IMR-90 (cell line): ENCODE measurements at regions not wholly inside any gene's neighbourhood (a gene's known extent, or its start where the extent isn't known, plus 50 kb on each side); places are given as distances from the start of the nearest gene placed in this dataset.

ENCODE experiments used
- ATAC-seq: fragments of 200-7000 bp; cut with Tn5 transposase; 2 replicates; pipeline ENCODE4 v1.9.1; 2020; ENCODE audit warnings: low read depth, mild to moderate bottlenecking, moderate library complexity
- BruUV-seq: library from RNA; stranded (reverse); fragments of 400-500 nt; replicated peaks from 2 replicates; lab custom pipeline; 2021; lab: Mats Ljungman, UMichigan
- CTCF ChIA-PET: fragments of 300-600 bp; formaldehyde crosslinking; extraction: SDS; loops from one replicate; lab custom pipeline; 2021; ENCODE audit warnings: antibody characterized with exemption; lab: Yijun Ruan, JAX
- POLR2A ChIA-PET: fragments of 300-600 bp; sonication (Branson Sonifier 250); formaldehyde crosslinking; loops from one replicate; lab custom pipeline; 2022; ENCODE audit warnings: antibody characterized with exemption; ENCODE audit not compliant: unreplicated experiment; lab: Charles Lee
- DNase-seq: peaks from one replicate; pipeline ENCODE4 v3.0.0; 2013
- H2AFZ ChIP-seq: replicated peaks from 2 replicates; pipeline ENCODE3; 2013; ENCODE audit warnings: low read length, mild to moderate bottlenecking; ENCODE audit not compliant: poor library complexity
- H2AK5ac ChIP-seq: 2 replicates; pipeline ENCODE4 v1.6.1; 2013; ENCODE audit warnings: low read depth, low read length, inconsistent platforms
- H2AK9ac ChIP-seq: replicated peaks from 2 replicates; pipeline ENCODE3; 2013; ENCODE audit warnings: mild to moderate bottlenecking, low read depth, low read length, moderate library complexity; ENCODE audit not compliant: poor library complexity
- H2BK120ac ChIP-seq: 2 replicates; pipeline ENCODE4 v1.6.1; 2013; ENCODE audit warnings: low read depth, low read length, inconsistent platforms
- H2BK15ac ChIP-seq: 3 replicates; pipeline ENCODE4 v1.6.1; 2013; ENCODE audit warnings: low read depth, low read length, inconsistent platforms
- H2BK20ac ChIP-seq: 2 replicates; pipeline ENCODE4 v1.6.1; 2013; ENCODE audit warnings: low read depth, mild to moderate bottlenecking, inconsistent platforms, low read length, moderate library complexity
- H2BK5ac ChIP-seq: 2 replicates; pipeline ENCODE4 v1.6.1; 2013; ENCODE audit warnings: mild to moderate bottlenecking, low read depth, low read length, inconsistent platforms; ENCODE audit not compliant: poor library complexity, severe bottlenecking
- H3K14ac ChIP-seq: replicated peaks from 2 replicates; pipeline ENCODE4 v1.6.1; 2013; ENCODE audit warnings: low read depth, low read length, inconsistent platforms
- H3K18ac ChIP-seq: 2 replicates; pipeline ENCODE4 v1.6.1; 2013; ENCODE audit warnings: low read depth, low read length, control low read depth
- H3K23ac ChIP-seq: 2 replicates; pipeline ENCODE4 v1.6.1; 2013; ENCODE audit warnings: low read depth, low read length, inconsistent platforms
- H3K27ac ChIP-seq: 2 replicates; pipeline ENCODE4 v1.5.1; 2013; ENCODE audit warnings: mild to moderate bottlenecking, control low read depth, low read length; ENCODE audit not compliant: insufficient read depth
- H3K27me3 ChIP-seq: 2 replicates; pipeline ENCODE4 v1.6.1; 2013; ENCODE audit warnings: low read length; ENCODE audit not compliant: control insufficient read depth, insufficient read depth
- H3K36me3 ChIP-seq: 2 replicates; pipeline ENCODE4 v1.6.1; 2013; ENCODE audit warnings: low read length, mixed read lengths; ENCODE audit not compliant: control insufficient read depth, insufficient read depth
- H3K4ac ChIP-seq: 2 replicates; pipeline ENCODE4 v1.6.1; 2013; ENCODE audit warnings: low read depth, low read length, inconsistent platforms
- H3K4me1 ChIP-seq: 2 replicates; pipeline ENCODE4 v1.6.1; 2013; ENCODE audit warnings: low read length, mixed read lengths; ENCODE audit not compliant: control insufficient read depth, insufficient read depth
- H3K4me2 ChIP-seq: 2 replicates; pipeline ENCODE4 v1.6.1; 2013; ENCODE audit warnings: low read depth, mild to moderate bottlenecking, control low read depth, low read length, moderate library complexity
- H3K4me3 ChIP-seq: 2 replicates; pipeline ENCODE4 v1.5.1; 2013; ENCODE audit warnings: low read depth, mild to moderate bottlenecking, control low read depth, low read length, moderate library complexity; ENCODE audit not compliant: insufficient read depth
- H3K56ac ChIP-seq: 2 replicates; pipeline ENCODE4 v1.6.1; 2013; ENCODE audit warnings: low read length, inconsistent platforms; ENCODE audit not compliant: insufficient read depth; ENCODE audit errors: extremely low read depth
- H3K79me1 ChIP-seq, 2 experiments: 2 replicates each; pipeline ENCODE4 v1.6.1; 2013; ENCODE audit warnings: low read length in 2 of 2, inconsistent platforms in 1 of 2, low read depth in 1 of 2
- H3K9ac ChIP-seq: 2 replicates; pipeline ENCODE4 v1.6.1; 2013; ENCODE audit warnings: low read depth, low read length, control low read depth
- H3K9me1 ChIP-seq: 2 replicates; pipeline ENCODE4 v1.6.1; 2013; ENCODE audit warnings: low read length, inconsistent platforms; ENCODE audit not compliant: insufficient read depth
- H3K9me3 ChIP-seq: 2 replicates; pipeline ENCODE4 v1.6.1; 2013; ENCODE audit warnings: low read length; ENCODE audit not compliant: control insufficient read depth, insufficient read depth
- H4K20me1 ChIP-seq: 2 replicates; pipeline ENCODE4 v1.6.1; 2013; ENCODE audit warnings: low read length, inconsistent platforms; ENCODE audit not compliant: insufficient read depth
- H4K5ac ChIP-seq: 2 replicates; pipeline ENCODE4 v1.6.1; 2013; ENCODE audit warnings: mild to moderate bottlenecking, low read depth, low read length, control low read depth
- H4K8ac ChIP-seq, 2 experiments: 2 replicates each; pipeline ENCODE4 v1.6.1; 2013; ENCODE audit warnings: low read depth in 2 of 2, low read length in 2 of 2, control low read depth in 1 of 2, inconsistent platforms in 1 of 2
- H4K91ac ChIP-seq: 2 replicates; pipeline ENCODE4 v1.6.1; 2013; ENCODE audit warnings: low read depth, low read length, inconsistent platforms; ENCODE audit not compliant: insufficient read depth
- MXI1 ChIP-seq: IDR thresholded peaks from 2 replicates; pipeline ENCODE4 v1.6.1; 2012; ENCODE audit warnings: low read depth, mild to moderate bottlenecking, low read length, moderate library complexity, borderline replicate concordance
- RAD21 ChIP-seq: IDR thresholded peaks from 2 replicates; pipeline ENCODE4 v1.6.1; 2012; ENCODE audit warnings: low read length, improper control_type of control experiment
- whole genome bisulfite sequencing, 2 experiments: methylation state at CpG; one replicate each; pipeline versions ENCODE4 v1.1.5 to v1.1.7; 2013; ENCODE audit warnings: missing lambda C conversion rate in 2 of 2; ENCODE audit not compliant: insufficient read length in 1 of 2; ENCODE audit errors: extremely low coverage in 2 of 2; 5-methylcytosine and 5-hydroxymethylcytosine counted together
- dilution Hi-C: fragments of 300-500 bp; cut with HindIII; formaldehyde crosslinking; loops from one replicate; pipeline ENCODE4 v1.14.3; 2018; ENCODE audit warnings: low sequenced_read_pairs; ENCODE audit not compliant: unreplicated experiment
- in situ Hi-C: fragments of 300-500 bp; cut with MboI; formaldehyde crosslinking; loops from 3 replicates; pipeline ENCODE4 v1.14.3; 2019; ENCODE audit warnings: low sequenced_read_pairs, inconsistent platforms, mixed read lengths
- intact Hi-C: fragments of 100-400 bp; cut with micrococcal nuclease; formaldehyde crosslinking; loops from 2 replicates; pipeline ENCODE4 v1.10.0; 2022

- peaks cover 15% of the 10 kb centered on the region for H3K9me1 ChIP-seq
- no peak overlapping the region for H3K23ac ChIP-seq
- no peak overlapping the region; the same call in 1 of the 2 replicates for H3K4ac ChIP-seq
- H3K36me3 ChIP-seq = no peaks in the 10 kb centered on the region
- H4K8ac ChIP-seq = no peak overlapping the region
- H3K79me1 ChIP-seq = no peaks in the 10 kb centered on the region
- H4K5ac ChIP-seq = no peak overlapping the region
- no peak overlapping the region for H2AK5ac ChIP-seq
- no peak overlapping the region for H2BK20ac ChIP-seq
- H3K9me3 ChIP-seq = no peaks in the 10 kb centered on the region
- peaks cover 6% of the 10 kb centered on the region for H3K27me3 ChIP-seq
- intact Hi-C loops (no loop called here), dilution Hi-C loops (no loop called here), in situ Hi-C loops (no loop called here)
- ATAC-seq = no peak
- H3K4me2 ChIP-seq = no peak overlapping the region
- H3K4me3 ChIP-seq = no peak overlapping the region
- CTCF ChIA-PET = no interaction called here
- H2BK15ac ChIP-seq = no peak overlapping the region
- H3K9ac ChIP-seq = no peak overlapping the region
- no TSS peak for BruUV-seq
- no peak overlapping the region for H3K18ac ChIP-seq
- H2BK5ac ChIP-seq = no peak overlapping the region
- H3K27ac ChIP-seq = no peak overlapping the region
- H2AK9ac ChIP-seq = no peak overlapping the region
- no CpG with 5 or more reads among the region's 2 CpGs for WGBS, 2 experiments
- H4K20me1 ChIP-seq = no peaks in the 10 kb centered on the region; the same call in 1 of the 2 replicates
- H3K14ac ChIP-seq = no peak overlapping the region
- H3K4me1 ChIP-seq = peaks cover 12% of the 10 kb centered on the region
- POLR2A ChIA-PET = no interaction called here
- no peak overlapping the region for H4K91ac ChIP-seq
- H2BK120ac ChIP-seq = no peak overlapping the region
- no peak for DNase-seq
- H2AFZ ChIP-seq = no peak overlapping the region
- TF ChIP-seq RAD21 = no peak
- TF ChIP-seq MXI1 = no peak
- H3K56ac ChIP-seq = no peak overlapping the region
Observed at GRCh38 chr11:130802567-130802966, 113.7 kb downstream of the SNX19 start.
